IPS-20b (cell line): ENCODE measurements at regions not wholly inside any gene's neighbourhood (a gene's known extent, or its start where the extent isn't known, plus 50 kb on each side); places are given as distances from the start of the nearest gene placed in this dataset.

Experiments
- H3K27ac ChIP-seq: one replicate; pipeline ENCODE4 v1.5.1; 2013; ENCODE audit warnings: low read length
- H3K27me3 ChIP-seq: 2 replicates; pipeline ENCODE4 v1.6.1; 2013; ENCODE audit warnings: mild to moderate bottlenecking, low read length, inconsistent platforms; ENCODE audit not compliant: insufficient read depth
- H3K36me3 ChIP-seq: 2 replicates; pipeline ENCODE4 v1.6.1; 2013; ENCODE audit warnings: low read depth, mild to moderate bottlenecking, inconsistent platforms, low read length, moderate library complexity; ENCODE audit not compliant: insufficient read depth
- H3K4me1 ChIP-seq: 2 replicates; pipeline ENCODE4 v1.6.1; 2013; ENCODE audit warnings: mild to moderate bottlenecking, control low read depth, inconsistent platforms, low read length, moderate library complexity; ENCODE audit not compliant: insufficient read depth
- H3K4me3 ChIP-seq: 2 replicates; pipeline ENCODE4 v1.5.1; 2013; ENCODE audit warnings: mild to moderate bottlenecking, low read length, inconsistent platforms
- H3K9ac ChIP-seq: 2 replicates; pipeline ENCODE4 v1.6.1; 2013; ENCODE audit warnings: low read depth, mild to moderate bottlenecking, inconsistent platforms, low read length, moderate library complexity
- H3K9me3 ChIP-seq: 2 replicates; pipeline ENCODE4 v1.6.1; 2013; ENCODE audit warnings: mild to moderate bottlenecking, low read depth, low read length, inconsistent platforms; ENCODE audit not compliant: insufficient read depth

DNA sequence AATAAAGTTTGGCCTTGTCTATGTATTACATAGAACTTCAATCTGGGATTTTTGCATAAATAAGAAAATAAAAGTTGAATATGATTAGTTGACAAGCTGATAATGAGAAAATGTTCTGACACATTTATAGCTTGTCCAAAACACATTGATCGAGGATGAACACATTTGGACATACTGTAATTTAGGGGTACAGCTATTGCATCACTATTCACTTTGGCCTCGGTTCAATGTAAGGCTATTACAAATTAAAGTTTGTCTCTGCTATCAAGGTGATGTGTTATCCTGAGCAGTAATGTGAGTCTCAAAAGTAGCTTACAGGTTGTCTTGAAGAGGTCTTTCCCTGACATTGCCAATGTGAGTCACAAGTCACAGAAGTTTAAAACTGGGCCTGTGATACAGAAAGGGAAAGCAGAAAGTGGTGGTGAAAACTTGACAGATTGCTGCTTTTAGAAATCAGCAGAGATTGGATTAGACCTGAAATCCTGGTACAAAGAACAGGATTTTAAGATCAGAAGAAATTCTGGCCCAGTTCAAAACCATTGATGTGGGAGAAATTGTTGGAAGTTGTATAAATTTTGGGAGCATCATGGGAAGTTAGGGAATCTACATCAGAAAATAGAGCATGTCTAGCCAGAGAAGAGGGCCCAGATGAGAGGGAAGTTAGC is 674.1 kb downstream of the NYAP2 start:
- no peaks in the 10 kb centered on the region for H3K9me3 ChIP-seq
- no peaks in the 10 kb centered on the region for H3K4me1 ChIP-seq
- no peak overlapping the region for H3K4me3 ChIP-seq
- no peak overlapping the region for H3K27ac ChIP-seq
- no peaks in the 10 kb centered on the region for H3K27me3 ChIP-seq
- H3K9ac ChIP-seq, result no peak overlapping the region
- H3K36me3 ChIP-seq, result no peaks in the 10 kb centered on the region

DNA sequence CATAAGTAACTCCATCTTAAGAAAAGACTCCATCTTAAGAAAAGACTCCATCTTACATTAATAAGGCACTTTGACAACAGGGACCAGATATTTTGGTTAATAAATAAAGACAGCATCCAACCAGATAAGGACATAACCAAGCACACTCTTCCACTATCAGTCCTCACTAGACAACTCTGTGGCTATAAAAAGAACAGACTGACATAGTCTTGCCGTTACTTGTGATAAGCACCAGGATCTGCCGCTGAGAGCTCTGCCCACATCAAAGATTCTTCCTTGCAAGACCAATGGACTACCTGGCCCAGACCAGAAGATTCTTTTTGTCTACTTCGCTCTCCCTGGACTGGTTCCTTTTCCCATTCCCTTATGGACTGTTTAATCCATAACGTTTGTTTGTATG is 667.4 kb downstream of the NYAP2 start:
- H3K27ac ChIP-seq, result no peak overlapping the region
- H3K4me1 ChIP-seq, result peaks cover 3% of the 10 kb centered on the region; the same call in 1 of the 2 replicates
- H3K27me3 ChIP-seq, result no peaks in the 10 kb centered on the region
- H3K36me3 ChIP-seq, result no peaks in the 10 kb centered on the region
- no peak overlapping the region for H3K4me3 ChIP-seq
- no peaks in the 10 kb centered on the region for H3K9me3 ChIP-seq
- H3K9ac ChIP-seq, result no peak overlapping the region

DNA sequence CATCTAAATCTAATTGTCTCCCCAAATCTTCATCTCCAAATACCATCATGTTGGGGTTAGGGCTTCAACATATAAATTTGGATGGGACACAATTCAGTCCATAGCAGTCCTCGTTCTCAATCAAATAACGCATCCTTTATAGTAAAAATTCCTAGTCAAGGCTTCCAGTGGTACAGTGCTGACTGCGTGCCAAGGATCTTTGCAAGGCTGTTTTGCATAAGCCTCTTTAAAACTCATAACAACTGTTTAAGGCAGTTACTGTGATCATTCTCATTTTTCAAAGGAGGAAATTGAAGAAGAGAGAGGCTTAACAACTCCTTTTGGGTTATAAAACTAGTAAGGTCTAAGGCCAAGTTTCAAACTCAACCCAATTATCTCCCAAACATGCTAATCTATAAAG is 666.9 kb downstream of the NYAP2 start:
- Histone ChIP-seq H3K4me3 (no peak overlapping the region), H3K27ac (no peak overlapping the region), H3K9ac (no peak overlapping the region), H3K36me3 (no peaks in the 10 kb centered on the region), H3K4me1 (peaks cover 3% of the 10 kb centered on the region; the same call in 1 of the 2 replicates), H3K27me3 (no peaks in the 10 kb centered on the region), H3K9me3 (no peaks in the 10 kb centered on the region)

DNA sequence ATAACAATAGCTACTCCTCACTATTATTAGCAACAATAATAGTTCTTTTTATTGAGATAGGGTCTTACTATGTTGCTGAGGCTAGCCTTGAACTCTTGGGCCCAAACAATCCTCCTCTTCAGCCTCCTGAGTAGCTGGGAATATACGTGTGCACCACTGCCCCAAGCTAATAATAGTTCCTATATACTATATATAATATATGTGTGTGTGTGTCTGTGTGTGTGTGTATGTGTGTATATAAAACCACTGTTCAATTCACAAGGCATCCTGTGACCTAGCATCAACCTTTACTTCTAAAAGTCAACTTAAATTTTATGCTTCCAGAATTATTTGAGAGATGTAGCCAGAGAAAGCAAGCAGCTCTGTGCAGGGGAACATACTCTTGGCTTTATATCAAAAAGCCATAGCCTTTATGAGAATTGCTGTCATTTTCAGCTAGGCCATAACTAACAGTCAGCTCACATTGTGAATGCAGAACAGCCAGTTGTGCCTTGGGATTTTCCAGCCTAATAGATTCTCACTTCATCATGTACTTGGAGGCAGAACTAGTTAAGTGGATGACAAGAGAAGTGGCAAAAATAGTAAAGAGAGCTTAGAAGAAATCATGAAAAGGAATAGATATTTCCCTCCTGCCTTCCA is 665.5 kb downstream of the NYAP2 start:
- no peaks in the 10 kb centered on the region for H3K36me3 ChIP-seq
- H3K9me3 ChIP-seq, result no peaks in the 10 kb centered on the region
- peaks cover 3% of the 10 kb centered on the region; the same call in 1 of the 2 replicates for H3K4me1 ChIP-seq
- no peaks in the 10 kb centered on the region for H3K27me3 ChIP-seq
- no peak overlapping the region for H3K27ac ChIP-seq
- H3K9ac ChIP-seq, result no peak overlapping the region
- no peak overlapping the region for H3K4me3 ChIP-seq

DNA sequence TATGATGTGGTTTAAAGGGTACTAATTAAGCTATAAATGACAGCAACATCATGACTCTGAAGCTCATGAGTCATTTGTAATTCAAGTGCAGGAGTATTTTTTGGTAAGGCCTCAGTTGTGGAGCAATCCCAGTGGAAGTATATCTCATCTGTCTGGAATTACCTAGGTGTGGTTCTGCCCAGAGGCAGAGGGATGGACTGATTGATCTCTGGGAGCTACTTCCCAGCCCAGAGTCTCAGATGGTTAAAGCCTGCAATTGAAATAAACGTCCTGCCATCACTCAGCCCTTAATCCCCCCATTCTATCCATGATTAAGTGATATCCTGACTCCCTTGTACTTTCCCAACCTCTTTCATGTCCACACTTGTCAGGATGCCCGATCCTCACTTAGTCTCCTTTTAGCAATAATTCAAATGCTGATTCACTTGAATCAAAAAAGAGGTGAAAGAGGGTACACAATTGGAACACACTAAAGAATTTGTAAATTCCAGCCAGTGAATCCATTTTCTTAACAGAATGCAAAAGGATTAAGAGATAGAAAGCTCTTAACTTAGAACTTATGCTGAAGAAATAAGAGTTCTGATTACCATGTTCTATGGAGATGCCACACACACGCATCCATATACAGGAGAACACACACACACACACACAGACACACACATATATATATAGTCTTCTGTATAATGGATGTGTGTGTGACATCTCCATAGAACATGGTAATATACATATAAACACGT is 664.4 kb downstream of the NYAP2 start:
- Histone ChIP-seq H3K4me3 (no peak overlapping the region), H3K9me3 (no peaks in the 10 kb centered on the region), H3K4me1 (peaks cover 3% of the 10 kb centered on the region; the same call in 1 of the 2 replicates), H3K27ac (no peak overlapping the region), H3K9ac (no peak overlapping the region), H3K27me3 (no peaks in the 10 kb centered on the region), H3K36me3 (no peaks in the 10 kb centered on the region)

DNA sequence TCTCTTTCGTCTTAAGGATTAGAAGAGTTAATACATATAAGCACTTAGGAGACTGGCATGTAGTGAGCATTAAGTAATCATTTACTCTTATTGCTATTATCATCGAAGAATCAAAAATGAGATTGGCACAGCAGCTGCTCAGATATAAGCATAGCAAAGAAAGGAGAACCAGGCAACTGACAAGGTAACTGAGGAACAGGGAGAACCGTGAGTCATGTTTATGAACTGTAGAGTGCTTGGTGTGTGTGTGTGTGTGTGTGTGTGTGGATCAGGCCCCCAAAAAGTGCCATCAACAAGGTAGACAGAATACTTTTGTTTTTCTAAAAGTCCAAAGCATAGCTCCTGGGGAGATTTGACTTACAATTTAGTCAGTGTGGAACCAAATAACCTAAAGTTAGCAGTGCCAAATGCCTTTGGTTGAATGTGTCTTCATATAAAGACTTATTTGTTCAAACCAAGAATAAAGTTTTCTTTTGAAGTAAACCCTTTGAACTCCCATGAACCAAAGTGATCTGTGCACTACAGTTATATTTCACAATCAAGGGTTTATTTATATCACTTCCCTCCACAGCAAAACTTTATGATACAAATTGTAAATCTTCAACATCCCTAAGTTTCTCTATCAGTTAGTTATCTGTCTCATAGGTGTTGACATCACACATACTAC is 660.6 kb downstream of the NYAP2 start:
- Histone ChIP-seq H3K9ac (no peak overlapping the region), H3K36me3 (no peaks in the 10 kb centered on the region), H3K4me3 (no peak overlapping the region), H3K9me3 (no peaks in the 10 kb centered on the region), H3K4me1 (no peaks in the 10 kb centered on the region), H3K27ac (no peak overlapping the region), H3K27me3 (no peaks in the 10 kb centered on the region)

DNA sequence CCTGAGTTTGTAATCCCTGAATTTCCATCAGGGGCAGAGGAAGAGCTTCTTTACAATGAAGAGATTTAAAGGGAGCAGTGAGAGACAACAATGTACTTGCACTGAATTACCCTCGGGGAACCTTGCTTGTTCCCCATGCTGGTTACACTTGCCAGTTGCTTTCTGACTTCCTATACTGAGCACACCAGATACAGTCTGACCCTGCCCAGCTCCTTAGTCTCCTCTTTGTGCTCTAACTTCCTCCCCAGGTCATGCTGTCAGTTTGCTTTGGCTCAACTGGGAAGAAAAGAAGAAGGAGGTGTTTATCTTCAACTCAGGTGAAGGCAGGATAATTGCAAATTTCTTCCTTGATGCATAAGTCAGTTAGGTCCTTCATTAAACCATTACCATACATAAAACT is 658.4 kb downstream of the NYAP2 start:
- Histone ChIP-seq H3K27me3 (no peaks in the 10 kb centered on the region), H3K4me1 (no peaks in the 10 kb centered on the region), H3K27ac (no peak overlapping the region)

DNA sequence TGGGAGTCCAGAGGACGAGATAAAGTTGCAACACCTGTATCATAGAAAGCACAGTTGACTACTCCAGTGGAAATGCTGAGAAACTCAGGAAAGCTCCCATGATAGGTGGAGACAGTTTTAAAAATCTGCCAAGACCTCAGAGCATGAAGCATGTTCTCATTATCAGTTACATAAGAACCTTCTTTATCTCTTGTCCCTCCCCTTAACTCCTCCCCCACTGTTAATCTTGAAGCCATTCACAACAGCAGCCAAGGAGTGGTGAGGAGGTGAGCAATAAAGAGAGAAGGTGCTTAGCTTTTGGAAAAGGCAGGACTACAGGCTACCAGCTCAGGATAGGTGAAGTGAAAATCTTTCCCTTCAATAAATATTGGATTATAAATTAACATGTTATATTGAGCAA is 657.9 kb downstream of the NYAP2 start:
- no peak overlapping the region for H3K27ac ChIP-seq
- H3K9me3 ChIP-seq, result no peaks in the 10 kb centered on the region
- no peak overlapping the region for H3K4me3 ChIP-seq
- H3K36me3 ChIP-seq, result no peaks in the 10 kb centered on the region
- H3K9ac ChIP-seq, result no peak overlapping the region
- no peaks in the 10 kb centered on the region for H3K4me1 ChIP-seq
- no peaks in the 10 kb centered on the region for H3K27me3 ChIP-seq

More for the DNA sequence above, 658.4 kb downstream of the NYAP2 start:
- H3K4me3 ChIP-seq, result no peak overlapping the region
- no peaks in the 10 kb centered on the region for H3K36me3 ChIP-seq
- H3K9me3 ChIP-seq, result no peaks in the 10 kb centered on the region
- no peak overlapping the region for H3K9ac ChIP-seq

DNA sequence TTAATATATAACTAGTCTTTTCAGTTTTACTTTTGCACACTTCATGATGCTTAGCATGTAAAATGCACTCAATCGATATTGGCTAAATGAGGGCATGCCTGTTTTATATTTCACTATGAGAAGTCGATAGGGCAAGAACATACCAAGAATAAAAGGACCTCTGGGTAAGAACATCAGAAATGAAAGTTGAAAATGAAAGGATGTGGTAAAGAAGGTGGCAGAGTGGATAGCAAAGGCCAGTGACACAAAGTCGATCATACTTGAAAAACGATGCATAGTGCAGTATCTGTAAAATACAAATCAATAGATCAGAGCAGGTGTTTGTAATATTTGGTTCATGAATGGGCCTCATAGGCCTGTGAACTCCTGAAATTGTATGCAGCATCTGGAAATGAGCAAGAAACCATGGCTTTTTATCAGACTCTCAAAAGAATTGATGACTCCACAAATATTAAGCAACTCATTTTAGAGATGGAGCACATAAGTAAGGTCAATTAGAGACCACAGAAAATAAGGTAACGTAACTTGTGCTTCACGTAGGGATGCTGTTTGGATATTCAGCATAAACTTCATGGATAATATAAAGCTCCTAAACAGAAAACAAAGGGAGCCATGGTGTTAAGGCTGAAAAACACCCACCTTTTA is 653.4 kb downstream of the NYAP2 start:
- no peak overlapping the region for H3K9ac ChIP-seq
- no peak overlapping the region for H3K27ac ChIP-seq
- no peaks in the 10 kb centered on the region for H3K9me3 ChIP-seq
- H3K36me3 ChIP-seq, result no peaks in the 10 kb centered on the region
- H3K27me3 ChIP-seq, result no peaks in the 10 kb centered on the region
- peaks cover 5% of the 10 kb centered on the region; the same call in 1 of the 2 replicates for H3K4me1 ChIP-seq
- no peak overlapping the region for H3K4me3 ChIP-seq

DNA sequence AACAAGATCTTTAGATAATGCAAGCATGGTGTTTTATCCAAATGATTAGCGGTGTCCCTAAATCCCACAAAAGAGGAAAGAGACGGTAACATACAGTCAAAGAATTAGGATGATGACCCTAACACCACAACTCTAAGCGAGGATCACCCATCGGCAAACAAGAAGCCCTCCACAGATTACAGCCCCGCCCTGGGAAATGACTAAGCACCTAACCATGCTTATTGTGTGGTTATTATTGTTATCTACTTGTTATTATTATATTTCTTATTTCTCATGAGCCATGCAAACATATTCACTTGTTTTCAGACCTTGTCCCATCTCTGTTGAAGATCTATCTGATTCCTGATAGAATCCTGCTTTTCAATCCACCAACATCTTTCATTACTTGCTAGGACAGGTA is 651.3 kb downstream of the NYAP2 start:
- Histone ChIP-seq H3K9ac (no peak overlapping the region), H3K9me3 (no peaks in the 10 kb centered on the region), H3K27ac (no peak overlapping the region), H3K27me3 (no peaks in the 10 kb centered on the region), H3K36me3 (no peaks in the 10 kb centered on the region), H3K4me1 (peaks cover 5% of the 10 kb centered on the region; the same call in 1 of the 2 replicates), H3K4me3 (no peak overlapping the region)

DNA sequence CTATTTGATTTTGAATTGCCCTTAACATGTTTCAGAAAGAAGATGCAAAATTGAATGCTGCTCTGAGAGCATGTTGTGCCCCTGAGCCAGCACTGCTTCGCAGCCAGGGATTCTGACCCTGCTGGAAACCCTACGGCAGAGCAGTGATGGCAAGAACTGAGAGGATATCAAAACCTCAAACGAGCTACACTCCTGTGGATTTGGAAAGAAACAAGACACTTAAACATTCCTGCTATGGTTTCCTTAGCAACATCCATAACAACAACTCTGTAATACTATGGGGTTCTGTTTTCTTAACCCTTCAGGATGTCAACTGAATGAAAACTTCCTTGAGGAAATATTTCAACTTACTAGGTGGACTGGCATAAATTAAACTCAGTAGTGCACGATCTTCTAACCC is 649.1 kb downstream of the NYAP2 start:
- no peaks in the 10 kb centered on the region for H3K9me3 ChIP-seq
- H3K27ac ChIP-seq, result no peak overlapping the region
- H3K4me3 ChIP-seq, result no peak overlapping the region
- H3K27me3 ChIP-seq, result no peaks in the 10 kb centered on the region
- H3K36me3 ChIP-seq, result no peaks in the 10 kb centered on the region
- H3K9ac ChIP-seq, result no peak overlapping the region
- peaks cover 5% of the 10 kb centered on the region; the same call in 1 of the 2 replicates for H3K4me1 ChIP-seq
